ENCODE measurements at regions not wholly inside any gene's neighbourhood (a gene's known extent, or its start where the extent isn't known, plus 50 kb on each side); places are given as distances from the start of the nearest gene placed in this dataset.

DNA sequence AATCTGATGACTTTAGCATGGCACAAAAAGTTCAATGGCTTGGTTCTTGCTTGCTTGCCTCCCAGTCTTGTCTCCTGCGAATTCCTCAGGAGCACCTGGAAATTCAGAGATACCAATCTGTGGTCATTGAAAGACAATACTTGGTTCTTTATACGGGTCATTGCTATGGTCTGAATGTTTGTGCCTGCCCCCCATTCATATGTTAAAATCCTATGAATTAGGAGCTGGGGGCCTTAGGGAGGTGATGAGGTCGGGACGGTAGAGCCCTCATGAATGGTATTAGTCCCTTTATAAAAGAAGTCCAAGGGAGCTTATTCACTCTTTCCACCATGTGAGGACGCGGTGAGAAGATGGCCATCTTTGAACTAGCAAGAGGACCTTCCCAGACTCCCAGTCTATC lies 721.8 kb downstream of the UTRN start:
- H3K9me3 Mint-ChIP-seq: peaks cover 2% of the 10 kb centered on the region
- peaks cover 21% of the 10 kb centered on the region for H3K27me3 Mint-ChIP-seq
- no peak overlapping the region for H3K4me3 Mint-ChIP-seq
- H3K4me1 Mint-ChIP-seq: peaks cover 2% of the 10 kb centered on the region
- no peaks in the 10 kb centered on the region for H3K36me3 Mint-ChIP-seq (ENCODE audit: low read depth)
- CTCF ChIA-PET: no interaction called here
- no peak for DNase-seq
- no peak overlapping the region for H3K27ac Mint-ChIP-seq
- POLR2A ChIA-PET: no interaction called here

- H3K36me3 Mint-ChIP-seq (ENCODE audit: low read depth): no peaks in the 10 kb centered on the region
- no peak for DNase-seq
- ChIA-PET POLR2A (no interaction called here), CTCF (no interaction called here)
- peaks cover 4% of the 10 kb centered on the region for H3K4me1 Mint-ChIP-seq
- H3K27ac Mint-ChIP-seq: no peak overlapping the region
- no peak overlapping the region for H3K4me3 Mint-ChIP-seq
- peaks cover 27% of the 10 kb centered on the region for H3K27me3 Mint-ChIP-seq
- peaks cover 2% of the 10 kb centered on the region for H3K9me3 Mint-ChIP-seq
Measured at GRCh38 chr6:145008715-145009114, 723.6 kb downstream of the UTRN start.

- Mint-ChIP-seq H3K36me3 (ENCODE audit: low read depth) (no peaks in the 10 kb centered on the region), H3K27ac (no peak overlapping the region), H3K4me1 (peaks cover 4% of the 10 kb centered on the region), H3K9me3 (peaks cover 2% of the 10 kb centered on the region), H3K27me3 (peaks cover 25% of the 10 kb centered on the region), H3K4me3 (no peak overlapping the region)
- no peak for DNase-seq
- ChIA-PET CTCF (no interaction called here), POLR2A (no interaction called here)
Measured at GRCh38 chr6:145009711-145010110, 724.6 kb downstream of the UTRN start.

DNA sequence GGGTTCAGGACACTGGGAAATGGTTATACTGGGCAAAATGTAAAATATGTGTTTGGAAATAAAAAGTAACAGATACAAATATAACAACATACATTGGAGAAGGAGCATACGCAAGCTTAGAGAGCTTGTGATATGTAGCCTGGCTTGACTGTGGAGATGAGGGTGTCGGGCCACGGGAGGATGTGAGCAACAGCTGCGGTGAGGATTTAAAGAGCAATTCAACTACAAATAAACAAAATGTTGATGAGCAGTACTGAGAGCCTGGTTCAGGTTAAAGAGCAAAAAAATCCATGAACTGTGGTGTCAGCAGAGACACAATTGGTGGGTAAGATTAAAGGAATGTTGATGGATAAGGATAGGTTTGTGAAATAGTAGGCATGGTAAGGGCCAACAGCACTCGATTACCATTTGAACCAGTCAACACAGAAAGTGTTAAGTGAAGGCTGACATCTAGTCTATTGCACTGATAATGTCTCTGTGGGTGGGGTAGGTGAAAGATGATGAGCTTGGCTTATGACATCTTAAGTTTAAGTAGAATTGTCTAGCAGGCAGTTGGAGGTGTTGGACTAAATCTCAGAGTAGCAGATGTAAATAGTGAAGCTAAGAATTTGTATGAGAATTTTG lies 723.2 kb downstream of the EPM2A start:
- peaks cover 18% of the 10 kb centered on the region for H3K4me1 Mint-ChIP-seq
- DNase-seq: no peak
- CTCF ChIA-PET: no interaction called here
- peaks cover 21% of the 10 kb centered on the region for H3K27me3 Mint-ChIP-seq
- H3K36me3 Mint-ChIP-seq (ENCODE audit: low read depth): no peaks in the 10 kb centered on the region
- POLR2A ChIA-PET: no interaction called here
- H3K27ac Mint-ChIP-seq: no peak overlapping the region
- H3K4me3 Mint-ChIP-seq: no peak overlapping the region
- H3K9me3 Mint-ChIP-seq: peaks cover 2% of the 10 kb centered on the region

DNA sequence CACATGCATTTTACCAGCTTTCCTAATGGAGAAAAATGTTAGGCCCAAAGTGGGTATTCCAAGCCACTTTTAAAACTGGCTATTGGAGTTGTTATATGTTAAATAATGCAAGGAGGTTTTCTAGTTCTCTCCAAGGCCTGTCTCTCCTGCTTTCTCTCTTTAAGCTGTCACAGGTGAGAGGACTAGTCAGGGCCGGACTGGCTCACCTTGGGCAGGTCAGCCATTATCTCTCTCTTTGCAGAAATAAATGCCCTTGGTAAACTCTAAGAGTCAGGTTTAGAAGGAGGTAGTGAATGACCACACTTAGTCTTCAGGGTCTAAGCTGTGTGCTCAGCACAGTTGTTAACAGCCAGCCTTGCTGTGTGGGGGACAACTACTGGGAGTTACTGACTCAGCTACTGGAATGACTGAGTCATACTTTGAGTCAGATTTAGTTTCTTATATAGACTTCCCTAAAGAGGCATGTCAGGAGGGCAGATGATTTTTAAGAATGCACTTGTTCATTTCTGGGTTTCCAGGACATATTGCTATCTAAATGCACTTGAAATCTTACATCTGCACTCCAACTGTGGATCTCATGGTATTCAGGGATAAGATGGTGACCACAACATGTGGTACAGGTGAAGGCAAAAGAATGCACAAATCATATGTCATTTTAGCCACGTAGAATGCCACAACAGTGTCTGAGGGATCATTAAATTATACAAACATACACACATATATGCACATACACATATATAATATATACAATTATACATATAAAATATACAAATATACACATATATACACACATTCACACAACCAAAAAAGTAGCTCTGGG lies 719.4 kb downstream of the EPM2A start:
- no peak overlapping the region for H3K27ac Mint-ChIP-seq
- no peaks in the 10 kb centered on the region for H3K36me3 Mint-ChIP-seq (ENCODE audit: low read depth)
- no peaks in the 10 kb centered on the region for H3K9me3 Mint-ChIP-seq
- H3K4me1 Mint-ChIP-seq: peaks cover 27% of the 10 kb centered on the region
- ChIA-PET POLR2A (no interaction called here), CTCF (no interaction called here)
- H3K27me3 Mint-ChIP-seq: peaks cover 12% of the 10 kb centered on the region
- peak; percentile 28 for DNase-seq
- no peak overlapping the region for H3K4me3 Mint-ChIP-seq

DNA sequence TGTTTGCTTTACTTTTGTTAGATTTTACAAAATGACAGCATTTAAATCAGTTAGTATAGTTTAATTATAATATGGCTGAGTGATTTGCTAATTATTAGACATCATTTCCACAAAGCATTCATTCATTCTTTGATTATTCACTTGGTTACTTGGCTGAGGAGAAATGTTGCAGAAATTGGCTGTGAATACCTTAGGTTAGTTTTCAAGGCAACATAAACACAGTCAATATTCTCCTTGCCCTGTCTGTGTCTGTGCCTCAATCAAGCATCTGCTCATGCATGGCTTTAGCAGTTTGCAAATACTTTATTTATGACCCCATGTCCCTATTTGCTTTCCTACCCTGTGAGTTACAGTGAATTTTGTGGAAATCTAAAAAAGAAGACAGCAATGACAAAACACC lies 718.3 kb downstream of the EPM2A start:
- Mint-ChIP-seq H3K4me3 (no peak overlapping the region), H3K36me3 (ENCODE audit: low read depth) (no peaks in the 10 kb centered on the region), H3K4me1 (peaks cover 24% of the 10 kb centered on the region), H3K27me3 (peaks cover 8% of the 10 kb centered on the region), H3K27ac (no peak overlapping the region), H3K9me3 (no peaks in the 10 kb centered on the region)
- ChIA-PET POLR2A (no interaction called here), CTCF (no interaction called here)
- no peak for DNase-seq

DNA sequence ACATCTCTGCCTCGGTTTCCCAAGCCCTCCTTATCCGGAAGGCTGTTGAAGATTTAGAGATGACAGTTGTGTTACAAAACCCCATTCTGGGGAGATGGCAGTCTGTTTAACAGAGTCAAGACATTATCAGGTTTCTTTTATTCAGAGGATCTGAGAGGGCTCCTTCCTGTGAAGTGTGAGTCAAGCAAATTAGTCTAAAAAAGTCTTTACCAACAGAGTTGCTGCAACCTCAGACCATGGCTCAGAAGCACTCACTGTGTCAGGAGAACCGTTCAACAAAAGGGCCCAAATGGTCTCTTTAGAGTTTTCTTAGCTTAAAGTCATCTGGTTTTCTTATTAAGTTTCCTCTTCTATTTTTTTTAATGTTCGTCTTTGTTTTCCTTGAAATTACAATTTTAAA lies 717.8 kb downstream of the EPM2A start:
- Mint-ChIP-seq H3K36me3 (ENCODE audit: low read depth) (no peaks in the 10 kb centered on the region), H3K4me1 (peaks cover 25% of the 10 kb centered on the region), H3K4me3 (no peak overlapping the region), H3K9me3 (no peaks in the 10 kb centered on the region), H3K27me3 (peaks cover 7% of the 10 kb centered on the region), H3K27ac (no peak overlapping the region)
- no peak for DNase-seq
- CTCF ChIA-PET: no interaction called here
- POLR2A ChIA-PET: no interaction called here

GRCh38 chr6:145018027-145018426 lies 717.3 kb downstream of the EPM2A start:
- CTCF ChIA-PET: no interaction called here

GRCh38 chr6:145020114-145020513 lies 715.2 kb downstream of the EPM2A start:
- Mint-ChIP-seq H3K4me1 (peaks cover 25% of the 10 kb centered on the region), H3K27ac (no peak overlapping the region), H3K4me3 (no peak overlapping the region), H3K9me3 (no peaks in the 10 kb centered on the region), H3K36me3 (ENCODE audit: low read depth) (no peaks in the 10 kb centered on the region), H3K27me3 (peaks cover 5% of the 10 kb centered on the region)
- ChIA-PET CTCF (no interaction called here), POLR2A (no interaction called here)
- no peak for DNase-seq

More at GRCh38 chr6:145018027-145018426, 717.3 kb downstream of the EPM2A start:
- H3K36me3 Mint-ChIP-seq (ENCODE audit: low read depth): no peaks in the 10 kb centered on the region
- POLR2A ChIA-PET: no interaction called here
- no peak overlapping the region for H3K4me3 Mint-ChIP-seq
- no peak for DNase-seq
- no peak overlapping the region for H3K27ac Mint-ChIP-seq
- peaks cover 25% of the 10 kb centered on the region for H3K4me1 Mint-ChIP-seq
- H3K27me3 Mint-ChIP-seq: peaks cover 7% of the 10 kb centered on the region
- no peaks in the 10 kb centered on the region for H3K9me3 Mint-ChIP-seq

DNA sequence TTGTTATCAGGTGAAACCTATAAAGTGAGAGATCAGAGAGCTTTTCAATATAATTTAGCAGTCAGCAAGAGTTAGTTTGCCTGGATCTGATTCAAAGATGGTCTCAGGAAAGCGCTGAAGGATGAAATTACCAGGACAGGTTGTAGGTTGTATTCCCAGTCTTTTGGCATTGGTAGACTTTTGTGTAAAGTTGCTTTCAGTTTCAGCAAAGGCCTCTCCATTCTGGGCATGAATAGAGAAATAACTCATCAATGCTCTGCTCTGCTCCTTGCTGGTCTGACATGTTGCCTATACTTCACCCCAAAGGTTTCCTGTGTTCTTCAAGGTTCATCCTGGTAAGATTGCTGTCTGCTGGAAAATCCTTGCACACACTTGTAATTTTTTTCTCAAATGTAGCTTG lies 714.8 kb downstream of the EPM2A start:
- no peak overlapping the region for H3K4me3 Mint-ChIP-seq

DNA sequence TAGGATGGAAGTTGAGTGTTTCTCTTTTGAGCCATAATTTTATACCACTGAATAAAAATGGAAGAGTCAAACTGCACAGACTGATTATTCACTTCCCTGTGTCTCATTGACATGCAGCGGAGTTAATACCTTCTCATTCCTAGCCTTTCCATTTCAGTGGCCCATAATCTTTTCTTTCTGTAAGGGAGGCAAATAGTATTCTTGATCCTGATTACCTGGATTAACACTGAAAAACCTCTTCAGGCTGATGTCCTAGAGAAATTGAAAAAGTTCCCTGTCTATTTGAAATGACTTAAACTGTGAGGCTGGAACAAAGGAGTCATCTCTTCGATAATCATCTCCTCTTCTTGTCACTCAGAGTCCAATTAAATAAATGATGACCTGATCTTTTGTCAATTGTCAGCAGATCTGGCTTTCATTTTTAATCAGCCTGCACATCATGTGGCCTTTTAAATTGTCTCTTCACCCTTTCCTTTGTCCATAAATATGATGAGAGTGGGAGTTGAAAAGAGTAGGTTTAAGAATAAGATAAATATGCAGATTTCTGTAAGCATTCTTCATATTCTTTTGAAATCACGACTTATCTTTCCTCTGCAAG lies 713.0 kb downstream of the EPM2A start:
- ChIA-PET CTCF (no interaction called here), POLR2A (no interaction called here)
- DNase-seq: no peak
- Mint-ChIP-seq H3K4me3 (no peak overlapping the region), H3K36me3 (ENCODE audit: low read depth) (no peaks in the 10 kb centered on the region), H3K27me3 (peaks cover 10% of the 10 kb centered on the region), H3K27ac (no peak overlapping the region), H3K4me1 (peaks cover 10% of the 10 kb centered on the region), H3K9me3 (no peaks in the 10 kb centered on the region)

More for the DNA sequence above, 714.8 kb downstream of the EPM2A start:
- no peak overlapping the region for H3K27ac Mint-ChIP-seq
- no peaks in the 10 kb centered on the region for H3K9me3 Mint-ChIP-seq
- peaks cover 7% of the 10 kb centered on the region for H3K27me3 Mint-ChIP-seq
- DNase-seq: no peak
- peaks cover 24% of the 10 kb centered on the region for H3K4me1 Mint-ChIP-seq
- POLR2A ChIA-PET: no interaction called here
- CTCF ChIA-PET: no interaction called here
- no peaks in the 10 kb centered on the region for H3K36me3 Mint-ChIP-seq (ENCODE audit: low read depth)

- Mint-ChIP-seq H3K4me1 (peaks cover 4% of the 10 kb centered on the region), H3K4me3 (no peak overlapping the region), H3K9me3 (no peaks in the 10 kb centered on the region), H3K27ac (no peak overlapping the region), H3K27me3 (peaks cover 10% of the 10 kb centered on the region), H3K36me3 (ENCODE audit: low read depth) (no peaks in the 10 kb centered on the region)
- no peak for DNase-seq
- ChIA-PET POLR2A (no interaction called here), CTCF (no interaction called here)
Measured at GRCh38 chr6:145023116-145023726, 712.1 kb downstream of the EPM2A start.

- DNase-seq: no peak
- ChIA-PET CTCF (no interaction called here), POLR2A (no interaction called here)
- peaks cover 3% of the 10 kb centered on the region for H3K4me1 Mint-ChIP-seq
- H3K36me3 Mint-ChIP-seq (ENCODE audit: low read depth): no peaks in the 10 kb centered on the region
- no peak overlapping the region for H3K4me3 Mint-ChIP-seq
- no peak overlapping the region for H3K27ac Mint-ChIP-seq
- no peaks in the 10 kb centered on the region for H3K9me3 Mint-ChIP-seq
- H3K27me3 Mint-ChIP-seq: peaks cover 18% of the 10 kb centered on the region
Measured at GRCh38 chr6:145025488-145025887, 709.8 kb downstream of the EPM2A start.

All from activated CD4-positive, alpha-beta memory T cell treated with anti-CD3 and anti-CD28 coated beads, Interleukin-2, amount 10 ng/mL, durations not matched to agents 7 days and 5 days (primary cell).